Fibroblast of villous mesenchyme (primary cell): ENCODE measurements at regions not wholly inside any gene's neighbourhood (a gene's known extent, or its start where the extent isn't known, plus 50 kb on each side); places are given as distances from the start of the nearest gene placed in this dataset.

Source experiments
- DNase-seq: peaks from one replicate; pipeline ENCODE4 v3.0.0-alpha.2; 2010; ENCODE audit warnings: low read depth
- H3K4me3 ChIP-seq: 2 replicates; pipeline ENCODE4 v1.5.1; 2011; ENCODE audit warnings: low read depth, mild to moderate bottlenecking, low read length
- TF ChIP-seq, protein P1 (sequence below): IDR thresholded peaks from 2 replicates; pipeline ENCODE4 v1.5.1; 2012; ENCODE audit warnings: low read depth, mild to moderate bottlenecking, low read length; ENCODE audit not compliant: insufficient read depth

DNA sequence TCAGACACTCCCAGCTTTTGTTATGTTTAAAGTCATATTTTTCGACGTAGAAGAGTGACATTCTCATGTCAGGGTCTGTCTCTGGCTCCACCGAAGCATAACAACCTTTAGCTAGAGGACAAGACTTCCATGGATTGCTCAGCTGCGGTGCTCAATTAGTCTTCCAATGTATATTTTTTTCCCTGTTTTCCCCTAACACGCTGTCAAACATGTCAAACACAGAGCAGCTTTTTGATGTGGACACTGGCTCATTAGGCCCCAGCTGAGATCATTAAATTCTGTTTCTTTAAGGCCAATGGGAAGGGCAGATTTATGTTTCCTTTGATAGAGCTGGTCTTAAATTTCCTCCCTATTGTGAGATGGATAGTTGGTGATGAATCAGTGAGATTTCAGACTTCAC is 525.4 kb downstream of the PIK3C3 start:
- no peak overlapping the region for H3K4me3 ChIP-seq
- TF ChIP-seq, protein P1, sequence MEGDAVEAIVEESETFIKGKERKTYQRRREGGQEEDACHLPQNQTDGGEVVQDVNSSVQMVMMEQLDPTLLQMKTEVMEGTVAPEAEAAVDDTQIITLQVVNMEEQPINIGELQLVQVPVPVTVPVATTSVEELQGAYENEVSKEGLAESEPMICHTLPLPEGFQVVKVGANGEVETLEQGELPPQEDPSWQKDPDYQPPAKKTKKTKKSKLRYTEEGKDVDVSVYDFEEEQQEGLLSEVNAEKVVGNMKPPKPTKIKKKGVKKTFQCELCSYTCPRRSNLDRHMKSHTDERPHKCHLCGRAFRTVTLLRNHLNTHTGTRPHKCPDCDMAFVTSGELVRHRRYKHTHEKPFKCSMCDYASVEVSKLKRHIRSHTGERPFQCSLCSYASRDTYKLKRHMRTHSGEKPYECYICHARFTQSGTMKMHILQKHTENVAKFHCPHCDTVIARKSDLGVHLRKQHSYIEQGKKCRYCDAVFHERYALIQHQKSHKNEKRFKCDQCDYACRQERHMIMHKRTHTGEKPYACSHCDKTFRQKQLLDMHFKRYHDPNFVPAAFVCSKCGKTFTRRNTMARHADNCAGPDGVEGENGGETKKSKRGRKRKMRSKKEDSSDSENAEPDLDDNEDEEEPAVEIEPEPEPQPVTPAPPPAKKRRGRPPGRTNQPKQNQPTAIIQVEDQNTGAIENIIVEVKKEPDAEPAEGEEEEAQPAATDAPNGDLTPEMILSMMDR: no peak
- DNase-seq: no peak

DNA sequence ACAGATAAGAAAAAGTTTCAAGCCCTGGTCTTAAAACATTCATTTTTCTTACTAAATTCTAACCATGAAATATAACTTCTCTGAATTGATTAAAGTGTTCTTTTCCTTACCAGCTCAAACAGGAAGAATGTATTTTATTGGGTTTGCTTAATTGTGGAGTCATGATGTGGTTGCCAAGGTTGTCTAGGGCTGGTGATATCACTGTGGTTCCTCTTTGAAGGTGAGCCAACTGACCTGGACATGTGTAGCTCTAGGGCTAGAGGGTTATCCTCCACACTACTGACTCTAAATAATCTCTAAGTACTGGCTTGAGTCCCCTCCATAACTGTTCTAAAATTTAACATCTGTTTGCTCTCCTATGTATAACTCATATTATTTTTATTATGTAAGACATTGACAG is 529.6 kb downstream of the PIK3C3 start:
- H3K4me3 ChIP-seq: no peak overlapping the region
- no peak for DNase-seq
- TF ChIP-seq, protein P1: no peak

DNA sequence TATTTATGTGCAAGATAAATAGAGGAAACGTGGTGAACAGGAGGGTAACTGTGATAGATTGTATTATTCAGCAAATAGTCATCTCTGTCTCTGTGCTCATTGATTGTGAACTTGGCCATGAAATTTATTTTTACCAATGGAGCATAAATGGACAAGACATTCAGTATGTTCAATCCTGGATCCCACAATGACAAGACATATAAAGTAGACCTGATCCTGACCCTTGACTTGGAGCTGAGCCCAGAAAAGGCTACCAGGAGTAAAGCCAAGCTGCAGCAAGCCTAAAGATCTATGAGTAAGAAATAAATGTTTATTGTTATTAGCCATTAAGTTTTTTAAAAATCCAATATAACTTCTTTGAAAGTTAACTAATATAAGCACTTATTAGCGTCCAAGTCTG is 531.2 kb downstream of the PIK3C3 start:
- DNase-seq: no peak
- H3K4me3 ChIP-seq: no peak overlapping the region
- TF ChIP-seq, protein P1: no peak

- no peak overlapping the region for H3K4me3 ChIP-seq
- DNase-seq: no peak
- TF ChIP-seq, protein P1: no peak
Observed at GRCh38 chr18:42508683-42509296, 553.8 kb downstream of the PIK3C3 start.

DNA sequence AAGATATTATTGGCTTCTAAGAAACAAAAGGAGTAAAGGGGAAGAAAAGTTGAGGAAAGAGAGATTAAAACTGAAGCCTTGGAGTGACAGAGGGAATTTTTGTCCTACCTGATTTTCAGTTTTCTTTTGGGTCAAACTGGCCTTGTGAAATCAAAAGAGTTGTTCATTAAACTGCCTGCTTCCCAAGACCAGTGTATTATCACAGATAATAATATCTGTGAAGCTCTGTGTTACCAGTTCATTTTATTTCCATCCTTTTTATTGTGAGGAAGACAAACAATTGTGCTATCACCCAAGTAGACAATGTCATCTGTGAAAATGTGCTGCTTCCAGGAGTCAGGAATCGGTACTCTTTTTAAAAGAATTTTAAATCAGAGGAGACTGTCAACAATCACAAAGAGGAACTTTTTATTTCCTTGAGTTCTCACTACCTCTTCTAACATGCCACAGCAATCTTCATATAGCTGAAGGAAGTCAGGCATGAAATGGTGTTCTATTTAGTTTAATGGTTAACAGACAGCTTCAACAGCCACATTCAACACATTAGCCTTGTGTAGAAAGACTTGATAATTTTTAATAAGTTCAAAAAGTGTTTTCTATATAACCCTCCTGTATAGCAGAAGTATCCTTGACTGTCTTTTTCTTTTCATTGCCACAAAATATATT is 554.8 kb downstream of the PIK3C3 start:
- TF ChIP-seq, protein P1: no peak
- no peak overlapping the region for H3K4me3 ChIP-seq
- no peak for DNase-seq

GRCh38 chr18:42510540-42510939 is 555.5 kb downstream of the PIK3C3 start:
- DNase-seq: no peak
- H3K4me3 ChIP-seq: no peak overlapping the region
- TF ChIP-seq, protein P1: no peak
